HG03565 (cell line): ENCODE measurements at regions not wholly inside any gene's neighbourhood (a gene's known extent, or its start where the extent isn't known, plus 50 kb on each side); places are given as distances from the start of the nearest gene placed in this dataset.

Experiments
- ATAC-seq: cut with Tn5 transposase; IDR thresholded peaks from one replicate; pipeline ENCODE4 v1.9.1; 2021; ENCODE audit warnings: mild to moderate bottlenecking, moderate library complexity; ENCODE audit not compliant: unreplicated experiment

GRCh38 chr11:109553284-109553683, 131.3 kb downstream of the C11orf87 start:
- ATAC-seq = no peak

- ATAC-seq = no peak
Observed at GRCh38 chr11:109554951-109555350, 133.0 kb downstream of the C11orf87 start.

GRCh38 chr11:109564241-109564640, 142.3 kb downstream of the C11orf87 start:
- ATAC-seq = no peak

- no peak for ATAC-seq
Observed at GRCh38 chr11:109582470-109582869, 160.5 kb downstream of the C11orf87 start.

GRCh38 chr11:109584001-109584972, 162.3 kb downstream of the C11orf87 start:
- ATAC-seq = no peak

GRCh38 chr11:109586789-109587188, 164.8 kb downstream of the C11orf87 start:
- no peak for ATAC-seq

GRCh38 chr11:109590782-109591181, 168.8 kb downstream of the C11orf87 start:
- ATAC-seq = no peak

- ATAC-seq = no peak
Observed at GRCh38 chr11:109597336-109597735, 175.3 kb downstream of the C11orf87 start.

- no peak for ATAC-seq
Observed at GRCh38 chr11:109604481-109605400, 182.8 kb downstream of the C11orf87 start.

- no peak for ATAC-seq
Observed at GRCh38 chr11:109606256-109606655, 184.3 kb downstream of the C11orf87 start.

GRCh38 chr11:109609454-109610185, 187.6 kb downstream of the C11orf87 start:
- no peak for ATAC-seq

- no peak for ATAC-seq
Observed at GRCh38 chr11:109612496-109612895, 190.5 kb downstream of the C11orf87 start.

- ATAC-seq = no peak
Observed at GRCh38 chr11:109619498-109619897, 197.5 kb downstream of the C11orf87 start.

GRCh38 chr11:109629734-109630133, 207.7 kb downstream of the C11orf87 start:
- ATAC-seq = no peak

- no peak for ATAC-seq
Observed at GRCh38 chr11:109641549-109641948, 219.6 kb downstream of the C11orf87 start.

GRCh38 chr11:109644152-109644551, 222.2 kb downstream of the C11orf87 start:
- no peak for ATAC-seq

GRCh38 chr11:109648804-109649203, 226.8 kb downstream of the C11orf87 start:
- no peak for ATAC-seq

GRCh38 chr11:109654091-109654490, 232.1 kb downstream of the C11orf87 start:
- ATAC-seq = no peak

GRCh38 chr11:109658190-109658589, 236.2 kb downstream of the C11orf87 start:
- ATAC-seq = no peak

GRCh38 chr11:109667719-109668118, 245.7 kb downstream of the C11orf87 start:
- ATAC-seq = no peak
